Suprapubic skin (tissue), 4 donors: ENCODE measurements at regions not wholly inside any gene's neighbourhood (a gene's known extent, or its start where the extent isn't known, plus 50 kb on each side); places are given as distances from the start of the nearest gene placed in this dataset.

Experiments used
- EP300 ChIP-seq: sonication (generic); formaldehyde crosslinking; IDR thresholded peaks from one replicate; pipeline ENCODE4 v1.6.1; 2017; ENCODE audit warnings: antibody characterized with exemption
- POLR2A ChIP-seq, 2 donors: fragments of 450-650 bp; IDR thresholded peaks; one replicate each; pipeline ENCODE4 v1.6.1; 2017; ENCODE audit warnings: antibody characterized with exemption in 2 of 2, mild to moderate bottlenecking in 2 of 2, moderate library complexity in 2 of 2
- POLR2AphosphoS5 ChIP-seq, 3 donors: sonication (generic); formaldehyde crosslinking; IDR thresholded peaks; one replicate each; pipeline ENCODE4 v1.6.1; 2017; ENCODE audit warnings: antibody characterized with exemption in 3 of 3
- TF ChIP-seq, protein P1 (sequence below), 2 donors: fragments of 200-600 bp in 1 of 2; fragments of 450-650 bp in 1 of 2; sonication (generic) in 1 of 2; IDR thresholded peaks; one replicate each; pipeline ENCODE4 v1.5.1; 2016 to 2019; ENCODE audit warnings: antibody characterized with exemption in 2 of 2, mild to moderate bottlenecking in 1 of 2, moderate library complexity in 1 of 2

DNA sequence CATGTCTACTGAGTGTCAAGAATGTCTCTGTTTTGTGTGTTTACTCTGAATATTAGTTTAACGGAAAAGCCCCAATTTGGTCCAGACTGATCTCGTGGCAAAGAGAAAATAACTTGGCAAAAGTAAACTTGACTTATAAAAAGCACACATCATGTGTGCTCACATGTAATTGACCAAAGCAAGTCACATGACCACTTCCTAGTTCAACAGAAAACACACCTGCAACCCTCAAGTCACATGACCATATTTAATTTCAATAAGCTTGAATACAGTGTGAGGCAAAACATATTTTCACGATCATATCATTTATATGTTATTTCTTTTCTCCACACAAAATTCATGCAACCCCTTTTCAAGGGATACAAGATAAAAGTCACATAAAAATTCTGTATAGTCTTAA lies 662.4 kb downstream of the SLITRK1 start:
- TF ChIP-seq, protein P1, sequence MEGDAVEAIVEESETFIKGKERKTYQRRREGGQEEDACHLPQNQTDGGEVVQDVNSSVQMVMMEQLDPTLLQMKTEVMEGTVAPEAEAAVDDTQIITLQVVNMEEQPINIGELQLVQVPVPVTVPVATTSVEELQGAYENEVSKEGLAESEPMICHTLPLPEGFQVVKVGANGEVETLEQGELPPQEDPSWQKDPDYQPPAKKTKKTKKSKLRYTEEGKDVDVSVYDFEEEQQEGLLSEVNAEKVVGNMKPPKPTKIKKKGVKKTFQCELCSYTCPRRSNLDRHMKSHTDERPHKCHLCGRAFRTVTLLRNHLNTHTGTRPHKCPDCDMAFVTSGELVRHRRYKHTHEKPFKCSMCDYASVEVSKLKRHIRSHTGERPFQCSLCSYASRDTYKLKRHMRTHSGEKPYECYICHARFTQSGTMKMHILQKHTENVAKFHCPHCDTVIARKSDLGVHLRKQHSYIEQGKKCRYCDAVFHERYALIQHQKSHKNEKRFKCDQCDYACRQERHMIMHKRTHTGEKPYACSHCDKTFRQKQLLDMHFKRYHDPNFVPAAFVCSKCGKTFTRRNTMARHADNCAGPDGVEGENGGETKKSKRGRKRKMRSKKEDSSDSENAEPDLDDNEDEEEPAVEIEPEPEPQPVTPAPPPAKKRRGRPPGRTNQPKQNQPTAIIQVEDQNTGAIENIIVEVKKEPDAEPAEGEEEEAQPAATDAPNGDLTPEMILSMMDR (IDR thresholded peaks at IDR 0.05) = no peak
- TF ChIP-seq POLR2A (IDR thresholded peaks at IDR 0.05) (no peak), POLR2AphosphoS5 (IDR thresholded peaks at IDR 0.05) (no peak), EP300 (no peak)
